ENCODE measurements at regions not wholly inside any gene's neighbourhood (a gene's known extent, or its start where the extent isn't known, plus 50 kb on each side); places are given as distances from the start of the nearest gene placed in this dataset.

DNA sequence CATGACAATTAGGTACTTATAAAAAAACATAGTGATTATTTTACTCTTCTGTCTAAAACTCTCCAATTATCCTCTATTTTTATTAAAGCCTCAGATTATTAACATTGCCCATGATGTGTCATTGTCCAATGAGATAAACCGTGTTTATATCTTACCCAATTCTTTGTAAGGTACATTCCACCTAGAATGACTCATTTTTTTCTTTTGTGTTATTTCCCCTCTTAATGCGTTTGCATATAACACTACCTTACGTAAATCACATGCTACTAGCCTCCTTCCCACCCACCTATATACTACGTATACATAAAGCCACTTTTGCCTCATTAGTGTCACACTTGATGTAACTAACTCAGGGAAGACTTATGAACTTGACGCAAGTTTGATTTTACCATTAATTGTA is 336.3 kb upstream of the PTCHD4 start:
- no peak for TF ChIP-seq CTCF (IDR thresholded peaks at IDR 0.05)
- peaks cover 26% of the 10 kb centered on the region for H3K9me3 Mint-ChIP-seq (ENCODE audit: low read depth)
- no peak overlapping the region for H3K27ac Mint-ChIP-seq (ENCODE audit: unreplicated experiment)
- DNase-seq (ENCODE audit: low spot score), result no peak
- H3K4me3 Mint-ChIP-seq (ENCODE audit: unreplicated experiment), result no peak overlapping the region
- no peaks in the 10 kb centered on the region for H3K4me1 Mint-ChIP-seq (ENCODE audit: low read depth)
- peaks cover 1% of the 10 kb centered on the region for H3K36me3 Mint-ChIP-seq (ENCODE audit: low read depth)
- peaks cover 7% of the 10 kb centered on the region for H3K27me3 Mint-ChIP-seq (ENCODE audit: low read depth)

DNA sequence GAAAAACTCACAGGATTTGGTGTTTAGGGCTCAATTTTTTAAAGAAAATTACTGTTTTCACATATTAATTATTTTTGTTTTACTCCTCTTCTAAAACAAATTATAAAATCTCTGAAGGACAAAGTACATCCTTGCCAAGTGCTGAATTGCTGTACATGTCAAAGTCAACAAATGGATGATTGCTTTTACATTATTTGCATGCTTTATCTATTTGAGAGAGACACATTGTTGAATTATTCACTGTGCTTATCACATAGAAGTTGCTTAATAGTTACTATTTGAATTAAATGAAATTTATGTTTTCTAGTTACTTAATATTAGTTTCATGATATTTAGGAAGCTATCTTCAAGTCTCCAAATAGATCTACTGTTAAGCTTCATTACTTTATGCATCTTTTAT is 318.6 kb upstream of the PTCHD4 start:
- no peaks in the 10 kb centered on the region for H3K36me3 Mint-ChIP-seq (ENCODE audit: low read depth)
- DNase-seq (ENCODE audit: low spot score), result no peak
- H3K27me3 Mint-ChIP-seq (ENCODE audit: low read depth), result no peaks in the 10 kb centered on the region
- H3K27ac Mint-ChIP-seq (ENCODE audit: unreplicated experiment), result no peak overlapping the region
- H3K4me3 Mint-ChIP-seq (ENCODE audit: unreplicated experiment), result no peak overlapping the region
- no peak for TF ChIP-seq CTCF (IDR thresholded peaks at IDR 0.05)
- no peaks in the 10 kb centered on the region for H3K9me3 Mint-ChIP-seq (ENCODE audit: low read depth)
- H3K4me1 Mint-ChIP-seq (ENCODE audit: low read depth), result peaks cover 33% of the 10 kb centered on the region

DNA sequence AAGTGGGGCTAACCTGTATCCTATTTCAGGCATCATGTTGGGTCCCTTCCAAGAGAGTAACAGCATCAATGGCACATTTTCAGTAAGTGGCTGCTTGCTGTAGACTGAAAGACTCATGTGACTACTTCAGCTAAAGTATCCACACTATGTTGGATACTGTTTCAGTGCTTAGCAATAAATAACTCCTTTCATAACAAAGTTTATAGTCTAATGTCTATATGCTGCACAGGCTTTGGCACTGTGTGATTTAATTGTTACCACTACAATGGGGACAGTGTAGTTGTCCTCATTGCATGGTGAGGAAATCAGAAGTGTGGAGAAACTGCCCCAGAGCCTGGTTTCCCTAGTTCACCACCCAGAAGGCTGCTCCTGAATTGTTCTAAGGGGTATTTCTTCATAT is 318.0 kb upstream of the PTCHD4 start:
- TF ChIP-seq CTCF (IDR thresholded peaks at IDR 0.05), result no peak
- H3K4me1 Mint-ChIP-seq (ENCODE audit: low read depth), result peaks cover 34% of the 10 kb centered on the region
- no peaks in the 10 kb centered on the region for H3K27me3 Mint-ChIP-seq (ENCODE audit: low read depth)
- no peak overlapping the region for H3K27ac Mint-ChIP-seq (ENCODE audit: unreplicated experiment)
- H3K4me3 Mint-ChIP-seq (ENCODE audit: unreplicated experiment), result no peak overlapping the region
- DNase-seq (ENCODE audit: low spot score), result no peak
- H3K9me3 Mint-ChIP-seq (ENCODE audit: low read depth), result no peaks in the 10 kb centered on the region
- H3K36me3 Mint-ChIP-seq (ENCODE audit: low read depth), result no peaks in the 10 kb centered on the region

DNA sequence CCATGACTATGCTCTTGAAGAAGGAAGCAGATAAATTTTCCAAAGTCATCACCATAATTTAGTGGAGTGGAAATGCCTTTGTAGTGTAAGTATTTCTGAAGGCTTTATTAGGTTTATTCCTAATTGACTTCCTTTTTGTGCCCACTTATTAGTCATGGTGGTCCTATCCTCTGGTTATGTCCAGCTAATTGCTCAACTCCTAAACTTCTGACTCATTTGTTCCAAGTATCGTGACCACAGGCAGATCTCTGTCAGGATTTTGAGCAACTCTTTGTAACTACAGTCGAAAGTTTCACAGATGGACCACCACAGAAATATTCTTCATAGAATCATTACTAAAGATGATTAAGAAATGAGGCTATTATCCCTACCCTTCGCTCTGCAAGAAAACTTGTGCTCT is 315.6 kb upstream of the PTCHD4 start:
- no peak for DNase-seq (ENCODE audit: low spot score)
- Mint-ChIP-seq H3K27me3 (ENCODE audit: low read depth) (no peaks in the 10 kb centered on the region), H3K4me1 (ENCODE audit: low read depth) (peaks cover 38% of the 10 kb centered on the region), H3K36me3 (ENCODE audit: low read depth) (no peaks in the 10 kb centered on the region), H3K27ac (ENCODE audit: unreplicated experiment) (no peak overlapping the region), H3K9me3 (ENCODE audit: low read depth) (no peaks in the 10 kb centered on the region), H3K4me3 (ENCODE audit: unreplicated experiment) (no peak overlapping the region)
- TF ChIP-seq CTCF (IDR thresholded peaks at IDR 0.05), result no peak

- Mint-ChIP-seq H3K9me3 (ENCODE audit: low read depth) (no peaks in the 10 kb centered on the region), H3K36me3 (ENCODE audit: low read depth) (no peaks in the 10 kb centered on the region), H3K27ac (ENCODE audit: unreplicated experiment) (no peak overlapping the region), H3K27me3 (ENCODE audit: low read depth) (no peaks in the 10 kb centered on the region), H3K4me3 (ENCODE audit: unreplicated experiment) (no peak overlapping the region), H3K4me1 (ENCODE audit: low read depth) (peaks cover 24% of the 10 kb centered on the region)
- no peak for DNase-seq (ENCODE audit: low spot score)
- TF ChIP-seq CTCF (IDR thresholded peaks at IDR 0.05), result no peak
Measured at GRCh38 chr6:48423640-48424365, 312.8 kb upstream of the PTCHD4 start.

All from chondrocyte (in vitro differentiated cells).